DND-41 (cell line): ENCODE measurements at regions not wholly inside any gene's neighbourhood (a gene's known extent, or its start where the extent isn't known, plus 50 kb on each side); places are given as distances from the start of the nearest gene placed in this dataset.

Source experiments
- ATAC-seq: fragments of 200-7000 bp; cut with Tn5 transposase; 3 replicates; pipeline ENCODE4 v1.9.1; 2021; ENCODE audit warnings: low read depth; ENCODE audit not compliant: insufficient read depth
- DNase-seq: peaks from one replicate; pipeline ENCODE4 v3.0.0-alpha.2; 2020
- H2AFZ ChIP-seq: 2 replicates; pipeline ENCODE4 v1.6.0; 2012; ENCODE audit warnings: low read depth, low read length
- H3K27ac ChIP-seq: 2 replicates; pipeline ENCODE4 v1.5.1; 2012; ENCODE audit warnings: low read length, inconsistent platforms
- H3K27me3 ChIP-seq: fragments of 200-600 bp; sonication (generic); 2 replicates; pipeline ENCODE4 v1.6.0; 2012; ENCODE audit warnings: low read length, mild to moderate bottlenecking, inconsistent platforms; ENCODE audit not compliant: insufficient read depth, poor library complexity
- H3K36me3 ChIP-seq: 2 replicates; pipeline ENCODE4 v1.5.1; 2012; ENCODE audit warnings: low read length, inconsistent platforms; ENCODE audit not compliant: insufficient read depth
- H3K4me1 ChIP-seq: 2 replicates; pipeline ENCODE4 v1.5.1; 2012; ENCODE audit warnings: mild to moderate bottlenecking, low read length; ENCODE audit not compliant: insufficient read depth
- H3K4me2 ChIP-seq: 2 replicates; pipeline ENCODE4 v1.6.0; 2012; ENCODE audit warnings: mild to moderate bottlenecking, moderate library complexity, low read length, inconsistent platforms; ENCODE audit not compliant: insufficient read depth
- H3K4me3 ChIP-seq, 2 experiments: fragments of 200-600 bp in 1 of 2; shearing (Covaris generic) in 1 of 2; 2 replicates each; pipeline ENCODE4 v1.5.1; 2012 to 2016; ENCODE audit warnings: inconsistent platforms in 2 of 2, low read length in 2 of 2, mild to moderate bottlenecking in 2 of 2, low read depth in 1 of 2, moderate library complexity in 1 of 2
- H3K79me2 ChIP-seq: 2 replicates; pipeline ENCODE4 v1.6.0; 2012; ENCODE audit warnings: low read length, inconsistent platforms; ENCODE audit not compliant: insufficient read depth
- H3K9ac ChIP-seq: 2 replicates; pipeline ENCODE4 v1.6.0; 2012; ENCODE audit warnings: low read depth, mild to moderate bottlenecking, inconsistent platforms, low read length, moderate library complexity
- H3K9me3 ChIP-seq: 2 replicates; pipeline ENCODE4 v1.5.1; 2012; ENCODE audit warnings: low read length, moderate library complexity, mild to moderate bottlenecking, inconsistent platforms; ENCODE audit not compliant: insufficient read depth, severe bottlenecking
- H4K20me1 ChIP-seq: 2 replicates; pipeline ENCODE4 v1.6.0; 2012; ENCODE audit warnings: low read length; ENCODE audit not compliant: insufficient read depth
- CTCF ChIP-seq: IDR thresholded peaks from 2 replicates; pipeline ENCODE4 v1.5.1; 2012; ENCODE audit warnings: borderline replicate concordance, low read length, moderate library complexity, mild to moderate bottlenecking; ENCODE audit not compliant: poor library complexity, severe bottlenecking; ENCODE audit errors: extremely low read depth
- EZH2 ChIP-seq: IDR thresholded peaks from 3 replicates; pipeline ENCODE4 v1.6.1; 2012; ENCODE audit warnings: borderline replicate concordance, low read depth, mild to moderate bottlenecking, moderate library complexity, low read length, inconsistent platforms; ENCODE audit not compliant: severe bottlenecking

DNA sequence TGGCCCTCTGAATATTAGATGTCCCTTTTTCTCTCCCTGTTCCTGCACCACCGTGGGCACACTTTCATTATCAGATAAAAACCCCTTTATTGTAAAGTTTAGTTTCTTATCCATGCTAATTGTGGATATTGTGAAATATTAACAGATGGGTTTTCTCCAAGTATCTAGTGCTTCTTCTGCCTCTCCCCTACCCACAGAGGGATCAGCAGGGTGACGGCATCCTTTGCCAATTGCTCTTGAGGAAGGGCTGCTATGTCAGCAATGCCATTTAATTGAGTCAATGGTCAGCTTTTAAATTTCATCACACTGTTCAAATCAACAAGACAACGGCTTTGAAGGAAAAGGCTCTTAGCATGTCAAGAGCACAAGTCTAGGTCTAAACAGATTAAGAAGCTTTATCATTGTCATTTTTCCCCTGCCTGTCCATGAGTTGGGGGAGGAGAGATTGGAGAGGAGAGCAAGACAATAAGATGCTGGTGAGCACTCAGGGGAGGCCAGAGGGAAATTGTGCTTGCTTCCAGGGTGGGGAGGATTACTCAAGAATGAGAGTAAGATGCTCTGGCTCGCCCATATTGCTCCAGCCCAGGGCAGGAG is 443.0 kb upstream of the CCL2 start:
- no peak overlapping the region for H3K9ac ChIP-seq
- no peaks in the 10 kb centered on the region for H3K4me1 ChIP-seq
- TF ChIP-seq CTCF (no peak), EZH2 (no peak)
- H3K36me3 ChIP-seq, result no peaks in the 10 kb centered on the region
- H3K4me3 ChIP-seq, result no peak overlapping the region
- no peak overlapping the region for H2AFZ ChIP-seq
- H4K20me1 ChIP-seq, result no peaks in the 10 kb centered on the region
- no peaks in the 10 kb centered on the region for H3K79me2 ChIP-seq
- peaks cover 4% of the 10 kb centered on the region for H3K27me3 ChIP-seq
- H3K4me2 ChIP-seq, result no peak overlapping the region
- H3K27ac ChIP-seq, result no peak overlapping the region
- no peak for DNase-seq
- no peak for ATAC-seq
- H3K9me3 ChIP-seq, result no peaks in the 10 kb centered on the region

- H3K4me3 ChIP-seq, result no peak overlapping the region
- H3K79me2 ChIP-seq, result no peaks in the 10 kb centered on the region
- H3K9me3 ChIP-seq, result no peaks in the 10 kb centered on the region
- H3K27ac ChIP-seq, result no peak overlapping the region
- no peak for DNase-seq
- no peak overlapping the region for H2AFZ ChIP-seq
- no peak for ATAC-seq
- H3K4me1 ChIP-seq, result no peaks in the 10 kb centered on the region
- no peak for TF ChIP-seq CTCF
- TF ChIP-seq EZH2, result no peak
- H3K4me2 ChIP-seq, result no peak overlapping the region
- H3K36me3 ChIP-seq, result no peaks in the 10 kb centered on the region
- H3K27me3 ChIP-seq, result peaks cover 13% of the 10 kb centered on the region
- no peaks in the 10 kb centered on the region for H4K20me1 ChIP-seq
- no peak overlapping the region for H3K9ac ChIP-seq
Observed at GRCh38 chr17:33814852-33815251, 440.2 kb upstream of the CCL2 start.

DNA sequence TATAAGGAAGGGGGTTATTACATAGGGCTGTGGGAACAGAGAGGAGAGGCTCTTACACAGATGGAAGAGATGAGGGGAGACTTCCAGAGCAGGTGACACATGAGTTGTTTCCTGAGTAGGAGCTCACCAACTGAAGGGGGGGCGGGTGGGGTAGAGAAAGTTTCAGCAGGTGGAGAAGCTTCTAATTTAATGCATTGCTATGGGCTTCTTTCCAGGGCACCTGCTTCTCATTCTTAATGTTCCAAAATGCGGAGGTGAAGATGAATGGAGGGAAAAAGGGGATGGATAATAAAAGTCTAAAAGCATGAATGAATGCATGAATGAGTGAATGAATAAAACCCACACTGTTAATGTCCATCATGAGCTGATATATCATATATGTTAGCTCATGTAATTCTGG is 439.0 kb upstream of the CCL2 start:
- TF ChIP-seq CTCF (no peak), EZH2 (no peak)
- Histone ChIP-seq H3K36me3 (no peaks in the 10 kb centered on the region), H3K4me3 (no peak overlapping the region), H3K4me1 (no peaks in the 10 kb centered on the region), H3K4me2 (no peak overlapping the region), H3K27ac (no peak overlapping the region), H4K20me1 (no peaks in the 10 kb centered on the region), H2AFZ (no peak overlapping the region), H3K27me3 (peaks cover 14% of the 10 kb centered on the region), H3K9ac (no peak overlapping the region), H3K79me2 (no peaks in the 10 kb centered on the region), H3K9me3 (no peaks in the 10 kb centered on the region)
- no peak for DNase-seq
- no peak for ATAC-seq
